ENCODE measurements at regions not wholly inside any gene's neighbourhood (a gene's known extent, or its start where the extent isn't known, plus 50 kb on each side); places are given as distances from the start of the nearest gene placed in this dataset.

- TF ChIP-seq REST (IDR thresholded peaks at IDR 0.05; ENCODE audit: insufficient replicate concordance, low read depth) (no peak), CTCF (IDR thresholded peaks at IDR 0.05; ENCODE audit: insufficient read depth, low read length) (no peak), GABPA (IDR thresholded peaks at IDR 0.05; ENCODE audit: low read depth) (no peak), POLR2AphosphoS5 (IDR thresholded peaks at IDR 0.05; ENCODE audit: low read depth) (no peak)
These were observed 141.0 kb downstream of the PDHA2 start for GRCh38 chr4:95980877-95981360.

Measured in HL-60 (cell line).